Endothelial cell of umbilical vein (primary cell): ENCODE measurements at regions not wholly inside any gene's neighbourhood (a gene's known extent, or its start where the extent isn't known, plus 50 kb on each side); places are given as distances from the start of the nearest gene placed in this dataset.

Experiments used
- BruUV-seq: library from RNA; stranded (reverse); fragments of 400-500 nt; replicated peaks from 2 replicates; lab custom pipeline; 2021; lab: Mats Ljungman, UMichigan
- CTCF ChIA-PET: fragments of 300-600, 350-600 bp; sonication (Branson Sonifier 250); formaldehyde crosslinking; loops from one replicate; lab custom pipeline; 2021; ENCODE audit warnings: antibody characterized with exemption, inconsistent platforms; lab: Charles Lee
- POLR2A ChIA-PET: fragments of 300-600, 350-600 bp; sonication (Branson Sonifier 250); formaldehyde crosslinking; loops from one replicate; lab custom pipeline; 2021; ENCODE audit warnings: antibody characterized with exemption, inconsistent platforms; lab: Charles Lee
- DNase-seq: peaks from one replicate; pipeline ENCODE4 v3.0.0-alpha.2; 2011; ENCODE audit warnings: low read depth, low spot score
- FAIRE-seq: peaks from 2 replicates; lab custom pipeline; 2011; peaks lifted over from hg19 to GRCh38; lab: Jason Lieb, UNC
- H2AFZ ChIP-seq: 2 replicates; pipeline ENCODE4 v1.6.0; 2012; ENCODE audit warnings: low read depth, low read length, control low read depth, inconsistent platforms
- H3K27ac ChIP-seq: 2 replicates; pipeline ENCODE4 v1.5.1; 2011; ENCODE audit warnings: low read depth, mild to moderate bottlenecking, control low read depth, low read length, moderate library complexity; ENCODE audit not compliant: insufficient read depth
- H3K27me3 ChIP-seq, 2 experiments: 2 replicates each; pipeline versions ENCODE4 v1.6.0 to v1.6.1; 2011; ENCODE audit warnings: low read length in 2 of 2, mixed read lengths in 1 of 2; ENCODE audit not compliant: control insufficient read depth in 2 of 2, insufficient read depth in 2 of 2
- H3K36me3 ChIP-seq, 2 experiments: 2 replicates in 1 of 2; 3 replicates in 1 of 2; pipeline ENCODE4 v1.5.1; 2011; ENCODE audit warnings: low read length in 2 of 2, mild to moderate bottlenecking in 1 of 2, moderate library complexity in 1 of 2; ENCODE audit not compliant: control insufficient read depth in 2 of 2, insufficient read depth in 2 of 2; ENCODE audit errors: extremely low read depth in 1 of 2
- H3K4me1 ChIP-seq: 3 replicates; pipeline ENCODE4 v1.5.1; 2011; ENCODE audit warnings: mild to moderate bottlenecking, low read length; ENCODE audit not compliant: control insufficient read depth, insufficient read depth; ENCODE audit errors: extremely low read depth
- H3K4me2 ChIP-seq: 2 replicates; pipeline ENCODE4 v1.6.1; 2011; ENCODE audit warnings: low read length, control low read depth, mixed read lengths; ENCODE audit not compliant: insufficient read depth
- H3K4me3 ChIP-seq, 3 experiments: fragments of 200-600 bp in 1 of 3; sonication (generic), shearing (Covaris generic) in 1 of 3; replicated peaks in 1 of 3; 2 replicates each; pipeline ENCODE4 v1.5.1; 2011 to 2016; ENCODE audit warnings: control low read depth in 3 of 3, low read length in 3 of 3, mild to moderate bottlenecking in 2 of 3, inconsistent platforms in 1 of 3, low read depth in 1 of 3, moderate library complexity in 1 of 3; ENCODE audit not compliant: insufficient read depth in 1 of 3
- H3K79me2 ChIP-seq: 2 replicates; pipeline ENCODE4 v1.6.0; 2012; ENCODE audit warnings: low read length, inconsistent platforms; ENCODE audit not compliant: control insufficient read depth, insufficient read depth
- H3K9ac ChIP-seq: replicated peaks from 2 replicates; pipeline ENCODE3; 2011; ENCODE audit warnings: low read length, control low read depth; ENCODE audit not compliant: insufficient read depth; ENCODE audit errors: extremely low read depth
- H3K9me1 ChIP-seq: replicated peaks from 3 replicates; pipeline ENCODE4 v1.6.0; 2011; ENCODE audit warnings: mild to moderate bottlenecking, low read length; ENCODE audit not compliant: control insufficient read depth, insufficient read depth; ENCODE audit errors: extremely low read depth
- H3K9me3 ChIP-seq: replicated peaks from 2 replicates; pipeline ENCODE4 v1.5.1; 2012; ENCODE audit warnings: low read length, inconsistent platforms; ENCODE audit not compliant: control insufficient read depth, insufficient read depth
- H4K20me1 ChIP-seq: replicated peaks from 2 replicates; pipeline ENCODE3; 2011; ENCODE audit warnings: mild to moderate bottlenecking, low read length; ENCODE audit not compliant: control insufficient read depth, insufficient read depth; ENCODE audit errors: extremely low read depth
- EZH2 ChIP-seq: IDR thresholded peaks from 2 replicates; pipeline ENCODE4 v1.6.1; 2012; ENCODE audit warnings: borderline replicate concordance, low read depth, mild to moderate bottlenecking, moderate library complexity, low read length, inconsistent platforms; ENCODE audit not compliant: severe bottlenecking
- FOS ChIP-seq: IDR thresholded peaks from 2 replicates; pipeline ENCODE4 v1.6.1; 2011; ENCODE audit warnings: mild to moderate bottlenecking, low read length, moderate library complexity, borderline replicate concordance; ENCODE audit not compliant: insufficient read depth
- GATA2 ChIP-seq: IDR thresholded peaks from 2 replicates; pipeline ENCODE4 v1.7.0; 2011; ENCODE audit warnings: low read depth, mild to moderate bottlenecking, moderate library complexity, mixed read lengths, low read length; ENCODE audit not compliant: insufficient read length, insufficient read depth
- JUN ChIP-seq: IDR thresholded peaks from 2 replicates; pipeline ENCODE4 v1.6.1; 2011; ENCODE audit warnings: borderline replicate concordance, low read depth; ENCODE audit not compliant: insufficient read length, insufficient read depth
- MYC ChIP-seq: IDR thresholded peaks from one replicate; pipeline ENCODE4 v1.6.1; 2011; ENCODE audit warnings: mild to moderate bottlenecking, low read depth, low read length
- POLR2A ChIP-seq: IDR thresholded peaks from 2 replicates; pipeline ENCODE4 v1.6.1; 2012; ENCODE audit warnings: low read depth, mild to moderate bottlenecking, control low read depth, low read length
- POLR2AphosphoS5 ChIP-seq: IDR thresholded peaks from 2 replicates; pipeline ENCODE4 v1.6.1; 2012; ENCODE audit warnings: low read depth, mild to moderate bottlenecking, control low read depth, low read length, moderate library complexity; ENCODE audit not compliant: insufficient read depth
- dilution Hi-C: fragments of 300-500 bp; cut with MboI; formaldehyde crosslinking; loops from one replicate; pipeline ENCODE4 v1.15.0; 2019; ENCODE audit warnings: low sequenced_read_pairs; ENCODE audit not compliant: extremely low pct_ligation_motif_present
- intact Hi-C: fragments of 100-400 bp; cut with micrococcal nuclease; formaldehyde crosslinking; loops from one replicate; pipeline ENCODE4 v1.10.0; 2022
- TF ChIP-seq, protein P1 (sequence below): IDR thresholded peaks from 2 replicates; pipeline ENCODE4 v1.6.1; 2011; ENCODE audit not compliant: insufficient read depth, insufficient read length
- TF ChIP-seq, protein P2 (sequence below), 2 donors: IDR thresholded peaks; 1 replicate in 1 of 2; 2 replicates in 1 of 2; pipeline ENCODE4 v1.5.1; 2011; ENCODE audit warnings: low read length in 2 of 2, mild to moderate bottlenecking in 2 of 2, moderate library complexity in 2 of 2, control low read depth in 1 of 2, inconsistent platforms in 1 of 2, low read depth in 1 of 2; ENCODE audit not compliant: insufficient read depth in 1 of 2; ENCODE audit errors: extremely low read depth in 1 of 2

DNA sequence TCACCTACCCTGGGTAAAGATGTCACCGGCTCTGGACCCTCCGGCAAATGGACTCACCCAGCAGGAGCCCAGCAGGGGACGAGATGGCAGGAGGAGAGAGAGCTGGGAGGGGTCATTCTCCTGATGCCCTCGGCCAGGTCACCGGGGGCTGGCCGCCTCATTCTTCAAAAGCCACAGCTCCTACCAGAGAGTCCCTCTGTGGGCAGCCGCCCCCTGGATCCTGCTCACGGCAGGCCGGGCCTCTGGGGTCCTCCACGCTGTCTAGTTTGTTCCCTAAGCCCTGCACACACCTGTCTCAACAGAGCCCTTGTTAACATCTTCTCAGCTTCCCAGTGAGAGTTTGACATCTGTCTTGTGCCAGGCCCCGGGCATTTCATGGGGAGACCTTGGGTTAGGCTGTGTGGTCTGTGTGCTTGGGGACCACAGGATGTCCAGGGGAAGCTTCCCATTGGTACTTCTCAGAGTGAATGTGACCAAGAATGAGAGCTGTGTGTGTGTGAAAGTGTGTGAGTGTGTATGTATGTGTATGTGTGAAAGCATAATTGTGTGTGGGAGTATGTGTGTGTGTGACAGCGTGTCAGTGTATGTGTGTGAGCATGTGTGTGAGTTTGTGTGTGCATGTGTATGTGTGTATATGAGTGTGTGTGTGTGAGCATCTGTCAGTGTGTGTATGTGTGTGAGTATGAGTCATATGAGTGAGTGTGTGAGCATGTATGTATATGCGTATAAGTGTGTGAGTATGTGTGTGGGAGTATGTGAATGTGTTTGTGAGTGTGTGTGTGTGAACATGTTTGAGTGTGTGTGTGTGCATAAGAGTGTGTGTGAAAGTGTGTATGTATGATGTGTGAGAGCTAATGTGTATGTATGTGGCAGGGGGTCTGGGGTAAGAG is 65.5 kb upstream of the BCO1 start:
- dilution Hi-C loops, result no loop called here
- Histone ChIP-seq H3K4me3 (no peak overlapping the region), H3K27ac (no peak overlapping the region), H2AFZ (no peak overlapping the region), H3K9ac (no peak overlapping the region), H3K9me3 (no peaks in the 10 kb centered on the region), H3K36me3 (no peaks in the 10 kb centered on the region), H3K4me2 (no peak overlapping the region), H3K9me1 (no peaks in the 10 kb centered on the region), H3K27me3 (no peaks in the 10 kb centered on the region), H3K4me1 (no peaks in the 10 kb centered on the region), H4K20me1 (no peaks in the 10 kb centered on the region), H3K79me2 (no peaks in the 10 kb centered on the region)
- intact Hi-C loops, result no loop called here
- DNase-seq, result no peak
- no peak for TF ChIP-seq JUN
- no peak for TF ChIP-seq MYC
- no peak for TF ChIP-seq FOS
- no peak for TF ChIP-seq POLR2AphosphoS5
- TF ChIP-seq EZH2, result no peak
- TF ChIP-seq, protein P1, sequence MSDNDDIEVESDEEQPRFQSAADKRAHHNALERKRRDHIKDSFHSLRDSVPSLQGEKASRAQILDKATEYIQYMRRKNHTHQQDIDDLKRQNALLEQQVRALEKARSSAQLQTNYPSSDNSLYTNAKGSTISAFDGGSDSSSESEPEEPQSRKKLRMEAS, result no peak
- TF ChIP-seq GATA2, result no peak
- no peak for TF ChIP-seq POLR2A
- TF ChIP-seq, protein P2, sequence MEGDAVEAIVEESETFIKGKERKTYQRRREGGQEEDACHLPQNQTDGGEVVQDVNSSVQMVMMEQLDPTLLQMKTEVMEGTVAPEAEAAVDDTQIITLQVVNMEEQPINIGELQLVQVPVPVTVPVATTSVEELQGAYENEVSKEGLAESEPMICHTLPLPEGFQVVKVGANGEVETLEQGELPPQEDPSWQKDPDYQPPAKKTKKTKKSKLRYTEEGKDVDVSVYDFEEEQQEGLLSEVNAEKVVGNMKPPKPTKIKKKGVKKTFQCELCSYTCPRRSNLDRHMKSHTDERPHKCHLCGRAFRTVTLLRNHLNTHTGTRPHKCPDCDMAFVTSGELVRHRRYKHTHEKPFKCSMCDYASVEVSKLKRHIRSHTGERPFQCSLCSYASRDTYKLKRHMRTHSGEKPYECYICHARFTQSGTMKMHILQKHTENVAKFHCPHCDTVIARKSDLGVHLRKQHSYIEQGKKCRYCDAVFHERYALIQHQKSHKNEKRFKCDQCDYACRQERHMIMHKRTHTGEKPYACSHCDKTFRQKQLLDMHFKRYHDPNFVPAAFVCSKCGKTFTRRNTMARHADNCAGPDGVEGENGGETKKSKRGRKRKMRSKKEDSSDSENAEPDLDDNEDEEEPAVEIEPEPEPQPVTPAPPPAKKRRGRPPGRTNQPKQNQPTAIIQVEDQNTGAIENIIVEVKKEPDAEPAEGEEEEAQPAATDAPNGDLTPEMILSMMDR (IDR thresholded peaks at IDR 0.05; ENCODE audit: extremely low read depth in 1 of 2, insufficient read depth in 1 of 2, low read depth in 1 of 2, low read length in 2 of 2), result no peak
- ChIA-PET CTCF (interaction anchor here (1.6 kb wide), 1 partner anchor 137 kb away, joined by 3 read pairs; the partner anchor contains the start of gene ATMIN), POLR2A (no interaction called here)
- BruUV-seq, result no TSS peak
- FAIRE-seq, result no peak
